Pons (tissue), 1 donor: ENCODE measurements at regions not wholly inside any gene's neighbourhood (a gene's known extent, or its start where the extent isn't known, plus 50 kb on each side); places are given as distances from the start of the nearest gene placed in this dataset.
"Not testable (repeated sequence)": the region's sequence is repeated elsewhere in the genome, so short reads cannot be mapped to it uniquely, and the experiment has no call there.

Experiments used
- DNase-seq: peaks from one replicate; pipeline ENCODE4 v3.0.0-alpha.2; 2016; ENCODE audit warnings: low spot score

GRCh38 chr10:117790179-117790578, 247.6 kb downstream of the EMX2 start:
- no peak for DNase-seq

DNA sequence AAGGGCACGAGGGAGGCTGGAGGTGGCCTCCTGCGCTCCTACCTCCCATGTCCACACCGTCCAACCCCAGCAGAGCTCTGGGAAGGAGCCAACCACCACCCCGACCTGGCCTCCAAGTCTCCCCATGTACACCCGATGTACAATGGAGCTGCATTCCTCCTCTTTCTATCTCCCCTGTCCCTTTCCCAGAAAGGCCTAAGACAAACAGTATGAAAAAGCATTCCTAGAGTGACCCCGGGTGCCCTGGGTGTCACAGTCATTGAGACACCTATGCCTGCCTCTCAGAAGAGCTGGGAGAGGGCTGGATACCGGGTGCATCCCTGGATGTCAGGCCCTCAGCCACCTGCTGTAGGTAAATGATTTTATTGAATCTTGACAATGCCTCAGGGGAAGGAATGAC, 248.1 kb downstream of the EMX2 start:
- DNase-seq = no peak

- DNase-seq = no peak
These were observed 249.7 kb downstream of the EMX2 start for GRCh38 chr10:117792214-117792613.

DNA sequence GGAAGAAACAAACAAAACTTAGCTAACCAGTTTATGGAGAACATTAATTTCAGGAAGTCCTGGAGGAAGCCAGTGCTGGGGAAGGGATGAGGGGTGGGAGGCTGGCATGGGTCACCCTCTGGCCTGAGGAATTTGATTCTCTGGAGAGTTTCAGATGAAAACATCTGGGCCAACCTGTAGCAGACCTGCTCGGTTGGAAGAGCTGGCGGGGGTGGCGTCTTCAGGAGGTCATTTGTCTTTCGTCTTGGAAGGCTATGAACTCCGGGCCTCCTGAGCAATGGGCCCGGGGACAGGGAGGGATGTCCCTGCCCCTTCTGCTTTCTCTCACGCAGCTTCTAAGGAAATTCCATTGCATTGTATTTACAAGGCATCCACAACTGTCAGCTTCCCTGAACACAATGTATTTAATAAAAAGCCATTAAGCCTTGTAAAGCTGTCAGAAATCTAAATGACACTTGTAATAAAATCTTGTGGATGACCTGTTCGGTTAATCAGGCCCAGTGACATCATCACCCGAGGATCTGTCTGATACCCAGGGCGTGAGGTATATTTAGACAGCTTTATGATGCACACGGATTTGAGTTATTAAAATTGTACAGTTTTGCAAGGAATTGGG, 250.5 kb downstream of the RAB11FIP2 start:
- DNase-seq = no peak

GRCh38 chr10:117797296-117797695, 249.4 kb downstream of the RAB11FIP2 start:
- DNase-seq = no peak

GRCh38 chr10:117801691-117802090, 245.1 kb downstream of the RAB11FIP2 start:
- no peak for DNase-seq

- peak; percentile 68 for DNase-seq
These were observed 242.2 kb downstream of the RAB11FIP2 start for GRCh38 chr10:117804470-117805011.

DNA sequence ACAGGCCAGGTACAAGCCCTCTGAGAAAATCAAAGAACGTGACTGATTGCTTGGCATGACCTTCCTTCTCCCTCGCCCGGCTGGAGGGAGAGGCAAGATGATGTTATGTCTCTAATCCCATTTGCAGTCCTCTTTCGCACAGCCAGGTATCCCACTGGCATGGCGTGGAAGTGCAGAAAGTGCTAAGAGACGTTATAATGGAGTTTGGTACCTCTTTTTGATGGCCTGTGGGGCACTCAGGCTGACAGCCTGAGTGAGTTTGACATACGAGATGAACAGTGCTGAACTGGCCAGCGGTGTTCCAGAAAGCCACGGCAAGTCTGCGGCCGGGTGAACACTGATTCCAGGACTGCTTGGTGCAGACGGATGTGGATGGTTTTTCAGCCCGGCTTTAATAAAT, 241.6 kb downstream of the RAB11FIP2 start:
- DNase-seq = no peak

GRCh38 chr10:117807441-117807840, 239.3 kb downstream of the RAB11FIP2 start:
- DNase-seq = no peak

DNA sequence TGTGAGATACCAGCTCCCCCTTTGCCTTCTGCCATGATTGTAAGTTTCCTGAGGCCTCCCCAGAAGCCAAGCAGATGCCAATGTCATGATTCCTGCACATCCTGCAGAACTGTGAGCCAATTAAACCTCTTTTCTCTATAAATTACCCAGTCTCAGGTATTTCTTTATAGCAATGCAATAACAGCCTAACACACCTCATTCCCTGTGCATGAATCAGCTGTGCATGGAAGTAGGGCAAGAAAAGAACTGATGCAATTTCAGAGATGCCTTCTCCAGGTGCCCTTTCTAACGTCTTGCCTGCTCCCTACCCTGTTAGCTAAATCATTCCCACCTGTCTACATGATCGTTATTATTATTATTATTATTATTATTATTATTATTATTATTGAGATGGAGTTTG, 230.9 kb downstream of the RAB11FIP2 start:
- not testable (repeated sequence) for DNase-seq

GRCh38 chr10:117817116-117817515, 229.6 kb downstream of the RAB11FIP2 start:
- DNase-seq = no peak

GRCh38 chr10:117818721-117819120, 228.0 kb downstream of the RAB11FIP2 start:
- DNase-seq = no peak

- DNase-seq = no peak
These were observed 227.4 kb downstream of the RAB11FIP2 start for GRCh38 chr10:117819304-117819703.

DNA sequence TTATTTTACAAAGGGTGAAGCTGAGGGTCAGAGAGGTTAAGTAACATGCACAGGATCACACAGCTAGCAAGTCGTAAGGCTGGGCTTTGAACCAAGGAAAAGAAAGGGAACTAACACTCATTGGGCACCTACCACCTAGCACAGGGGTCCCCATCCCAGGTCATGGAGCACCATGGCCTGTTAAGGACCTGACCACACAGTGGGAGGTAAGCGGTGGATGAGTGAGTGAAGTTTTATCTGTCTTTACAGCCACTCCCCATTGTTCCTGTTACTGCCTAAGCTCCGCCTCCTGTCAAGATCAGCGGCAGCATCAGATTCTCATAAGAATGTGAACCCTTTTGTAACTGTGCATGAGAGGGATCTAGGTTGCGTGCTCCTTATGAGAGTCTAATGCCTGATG, 222.8 kb downstream of the RAB11FIP2 start:
- DNase-seq = no peak

DNA sequence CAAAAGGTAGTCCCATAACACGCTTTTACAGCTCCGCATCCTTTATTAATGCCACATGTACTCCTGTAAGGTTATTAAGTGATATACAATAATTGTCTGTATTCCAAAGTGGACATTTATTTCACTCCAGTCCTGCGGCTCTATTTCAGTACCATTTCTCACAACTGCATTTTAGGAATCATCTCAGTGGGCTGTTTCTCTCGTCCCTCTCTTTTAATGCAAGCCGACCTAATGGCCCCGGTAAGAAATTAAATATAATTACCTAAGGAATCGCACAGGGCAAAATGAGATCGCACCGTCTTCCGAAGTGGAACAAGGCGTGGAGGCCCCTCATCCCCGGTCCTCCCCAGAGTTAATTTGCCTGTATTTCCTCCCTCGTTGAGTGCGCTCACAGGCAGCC, 216.5 kb downstream of the RAB11FIP2 start:
- DNase-seq = no peak

DNA sequence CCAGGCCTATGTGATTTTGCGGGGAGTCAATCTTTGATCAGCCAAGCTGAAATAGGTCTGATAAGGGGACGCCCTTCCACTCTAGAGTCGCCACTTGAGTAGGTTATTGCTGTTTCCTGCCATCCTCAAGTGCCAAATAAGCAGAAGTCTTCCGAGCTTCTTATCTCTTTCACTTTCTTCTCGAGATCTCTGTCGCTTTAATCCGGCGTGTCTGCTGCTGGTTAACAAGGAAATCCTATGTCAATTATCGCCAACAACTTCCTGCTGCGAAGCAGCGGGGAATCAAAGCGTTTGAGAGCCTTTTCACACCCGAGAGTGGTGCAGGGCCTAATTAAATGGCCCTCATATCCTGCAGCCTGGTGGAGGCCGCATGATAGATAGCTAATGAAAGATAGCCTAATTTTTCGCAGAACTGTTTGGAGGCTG, 215.9 kb downstream of the RAB11FIP2 start:
- no peak for DNase-seq

- not testable (repeated sequence) for DNase-seq
These were observed 207.9 kb downstream of the RAB11FIP2 start for GRCh38 chr10:117838500-117839498.

GRCh38 chr10:117856426-117856825, 190.3 kb downstream of the RAB11FIP2 start:
- DNase-seq = not testable (repeated sequence)

DNA sequence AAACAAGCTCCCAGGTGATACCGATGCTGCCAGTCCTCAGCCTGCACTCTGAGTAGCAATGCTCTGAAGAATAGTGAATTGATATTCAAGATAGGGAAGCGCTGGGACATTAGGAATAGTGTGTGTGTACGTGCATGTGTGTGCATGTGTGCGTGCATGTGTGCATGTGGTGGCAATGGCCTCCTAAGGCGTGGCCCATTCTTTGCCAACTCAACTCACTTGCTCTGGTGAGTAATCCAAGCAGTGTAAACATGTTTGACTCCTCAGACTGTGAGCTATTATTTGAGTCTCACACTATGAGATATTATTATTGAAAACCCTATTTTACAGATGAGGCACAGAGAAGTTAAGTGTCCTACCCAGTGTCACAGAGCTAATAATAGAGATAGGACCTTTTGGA, 186.6 kb downstream of the RAB11FIP2 start:
- DNase-seq = no peak

DNA sequence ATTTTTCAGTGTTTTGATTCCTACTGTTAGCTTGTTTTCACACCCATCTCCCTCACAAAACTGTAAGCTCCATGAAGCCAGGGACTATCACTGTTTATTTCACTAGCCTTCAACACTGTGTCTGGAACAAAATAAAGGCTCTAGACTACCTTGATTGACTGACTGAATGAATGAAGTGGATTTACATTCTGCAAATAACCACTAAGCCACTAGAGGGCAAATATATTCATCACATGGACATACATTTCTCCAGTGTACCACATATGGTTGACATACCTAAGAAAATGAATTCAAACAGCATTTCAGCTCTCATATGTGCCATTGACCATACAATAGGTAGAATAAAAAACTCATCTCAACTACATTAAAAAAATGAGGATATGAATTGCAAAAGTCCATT, 185.9 kb downstream of the RAB11FIP2 start:
- no peak for DNase-seq

- DNase-seq = no peak
These were observed 185.4 kb downstream of the RAB11FIP2 start for GRCh38 chr10:117861329-117861728.

DNA sequence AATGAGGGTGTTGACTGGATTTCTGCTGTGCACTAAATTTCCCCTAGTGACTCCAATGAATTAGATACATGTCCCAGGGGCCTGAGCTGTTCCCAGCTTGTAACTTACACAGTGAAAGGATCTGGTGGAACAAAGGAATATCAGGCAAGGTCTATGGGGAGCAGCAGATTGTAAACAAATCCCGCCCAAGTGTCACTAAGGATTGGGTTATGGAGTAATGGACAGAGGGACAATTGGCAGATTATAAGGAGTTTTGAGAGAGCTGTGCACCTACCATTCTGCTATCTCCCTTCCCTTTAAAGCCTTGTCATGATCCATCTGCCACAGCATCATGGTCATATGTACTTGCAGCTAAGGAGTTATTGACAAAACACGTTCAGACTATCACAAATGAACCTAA, 183.0 kb downstream of the RAB11FIP2 start:
- no peak for DNase-seq

DNA sequence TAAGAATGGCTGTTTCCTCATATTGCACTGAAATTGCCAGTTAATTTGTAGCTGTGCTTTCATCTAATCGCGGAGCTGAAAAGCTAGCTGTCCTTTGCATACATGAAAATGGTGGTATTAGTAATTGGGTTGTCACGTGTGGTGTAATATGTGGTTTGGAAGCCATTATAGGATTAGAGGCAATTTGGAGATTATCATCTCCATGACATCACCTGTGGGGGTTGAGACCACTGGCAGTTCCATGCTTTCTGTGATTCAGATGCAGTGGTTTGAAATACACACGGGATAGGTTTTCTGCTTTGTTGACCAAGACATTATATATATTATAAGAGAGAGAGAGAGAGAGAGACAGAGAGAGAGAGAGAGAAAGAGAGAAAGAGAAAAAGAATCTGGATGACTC, 180.8 kb downstream of the RAB11FIP2 start:
- no peak for DNase-seq
